ENCODE measurements at regions not wholly inside any gene's neighbourhood (a gene's known extent, or its start where the extent isn't known, plus 50 kb on each side); places are given as distances from the start of the nearest gene placed in this dataset.

DNA sequence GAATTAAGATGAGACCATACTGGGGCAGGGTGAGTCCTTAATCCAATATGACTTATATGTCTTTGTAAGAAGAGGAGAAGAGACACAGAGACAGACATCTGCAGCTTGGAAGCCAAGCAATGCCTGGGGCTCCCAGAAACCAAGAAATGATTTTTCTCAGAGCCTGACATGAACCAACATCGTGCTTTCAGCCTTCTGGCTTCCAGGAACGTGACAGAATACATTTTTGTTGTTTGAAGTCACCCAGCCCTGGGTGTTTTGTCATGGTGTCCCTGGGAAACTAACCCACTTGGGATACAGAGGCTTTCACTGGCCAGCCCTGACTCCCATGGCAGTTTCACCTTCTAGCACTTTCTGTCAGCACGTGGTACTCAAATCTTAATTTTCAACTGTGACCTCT lies 95.3 kb upstream of the SLC10A2 start:
- no peaks in the 10 kb centered on the region for H3K27me3 ChIP-seq (ENCODE audit: insufficient read depth, insufficient read length)
- H3K36me3 ChIP-seq (ENCODE audit: insufficient read depth, insufficient read length, low read length) = no peaks in the 10 kb centered on the region
- no peak overlapping the region for H3K9ac ChIP-seq (ENCODE audit: insufficient read length, low read depth)
- TF ChIP-seq YY1 (IDR thresholded peaks at IDR 0.05; ENCODE audit: insufficient read depth, insufficient read length) = no peak
- no peak for TF ChIP-seq ZNF274 (IDR thresholded peaks at IDR 0.05; ENCODE audit: low read depth, low read length)
- TF ChIP-seq SUZ12 (IDR thresholded peaks at IDR 0.05; ENCODE audit: extremely low read depth, insufficient read depth, insufficient read length) = no peak
- no peak for DNase-seq (ENCODE audit: low read depth, low spot score)
- peaks cover 7% of the 10 kb centered on the region; the same call in 1 of the 2 replicates for H3K9me3 ChIP-seq (ENCODE audit: insufficient read depth, low read length)
- H3K4me3 ChIP-seq (ENCODE audit: insufficient read length, low read depth) = no peak overlapping the region
- H3K4me1 ChIP-seq (ENCODE audit: insufficient read depth, insufficient read length) = no peaks in the 10 kb centered on the region

DNA sequence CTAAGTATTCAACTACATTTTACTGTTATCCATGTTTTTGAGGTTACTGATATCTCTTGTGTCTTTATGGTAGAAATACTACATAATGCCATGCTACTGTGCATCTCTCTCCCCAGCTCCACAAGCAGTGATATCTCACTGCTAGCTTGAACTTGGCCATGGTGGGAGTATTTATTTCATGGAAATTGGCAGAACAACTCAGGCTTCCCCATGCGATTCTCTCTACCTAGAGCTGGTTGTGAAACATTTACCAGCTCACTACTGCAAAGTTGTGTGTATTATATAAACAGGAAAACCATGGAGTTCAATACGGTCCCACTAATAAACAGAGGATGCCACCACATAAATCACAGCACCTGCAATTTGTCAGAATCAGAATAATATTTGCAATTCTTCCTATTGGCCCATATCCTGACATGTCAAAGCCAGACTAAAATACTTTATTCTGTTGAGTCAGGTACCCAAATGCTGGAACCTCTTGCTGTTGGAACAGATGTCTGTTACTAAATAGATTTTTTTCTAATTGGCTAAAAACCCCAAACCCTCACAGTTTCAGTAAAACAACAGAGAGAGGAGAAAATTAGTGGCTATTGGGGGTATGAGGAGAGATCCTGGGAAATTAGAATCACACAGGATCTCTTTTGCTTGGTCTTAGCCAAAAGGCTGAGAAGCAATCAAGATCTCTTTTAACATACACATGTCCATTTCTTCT lies 91.4 kb upstream of the SLC10A2 start:
- H3K36me3 ChIP-seq (ENCODE audit: insufficient read depth, insufficient read length, low read length) = no peaks in the 10 kb centered on the region
- H3K9ac ChIP-seq (ENCODE audit: insufficient read length, low read depth) = no peak overlapping the region
- H3K4me3 ChIP-seq (ENCODE audit: insufficient read length, low read depth) = no peak overlapping the region
- no peak for DNase-seq (ENCODE audit: low read depth, low spot score)
- H3K9me3 ChIP-seq (ENCODE audit: insufficient read depth, low read length) = peaks cover 7% of the 10 kb centered on the region; the same call in 1 of the 2 replicates
- no peaks in the 10 kb centered on the region for H3K4me1 ChIP-seq (ENCODE audit: insufficient read depth, insufficient read length)
- TF ChIP-seq ZNF274 (IDR thresholded peaks at IDR 0.05; ENCODE audit: low read depth, low read length) = no peak
- no peak for TF ChIP-seq SUZ12 (IDR thresholded peaks at IDR 0.05; ENCODE audit: extremely low read depth, insufficient read depth, insufficient read length)
- TF ChIP-seq YY1 (IDR thresholded peaks at IDR 0.05; ENCODE audit: insufficient read depth, insufficient read length) = no peak
- no peaks in the 10 kb centered on the region for H3K27me3 ChIP-seq (ENCODE audit: insufficient read depth, insufficient read length)

DNA sequence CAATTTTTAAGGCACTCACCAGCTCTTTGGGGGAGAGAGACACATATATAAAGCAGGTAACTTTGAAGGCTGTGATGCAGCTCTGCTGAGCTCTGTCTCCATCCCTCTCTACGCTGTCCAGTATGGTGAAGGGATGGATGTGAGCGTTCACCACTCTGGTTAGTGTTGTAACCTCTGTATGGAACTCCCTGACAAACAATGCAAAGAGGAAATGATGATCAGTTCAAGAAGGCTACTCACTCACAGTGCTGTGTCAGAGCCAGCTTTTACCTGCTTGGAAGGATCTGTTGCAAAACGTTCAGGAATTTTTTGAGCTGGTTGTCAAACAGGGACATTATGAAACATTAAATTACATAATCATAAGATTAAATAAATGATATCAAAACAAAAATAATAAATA lies 90.8 kb upstream of the SLC10A2 start:
- Histone ChIP-seq H3K36me3 (ENCODE audit: insufficient read depth, insufficient read length, low read length) (no peaks in the 10 kb centered on the region), H3K4me1 (ENCODE audit: insufficient read depth, insufficient read length) (no peaks in the 10 kb centered on the region), H3K4me3 (ENCODE audit: insufficient read length, low read depth) (no peak overlapping the region), H3K9me3 (ENCODE audit: insufficient read depth, low read length) (peaks cover 2% of the 10 kb centered on the region; the same call in 1 of the 2 replicates), H3K9ac (ENCODE audit: insufficient read length, low read depth) (no peak overlapping the region), H3K27me3 (ENCODE audit: insufficient read depth, insufficient read length) (no peaks in the 10 kb centered on the region)
- no peak for TF ChIP-seq ZNF274 (IDR thresholded peaks at IDR 0.05; ENCODE audit: low read depth, low read length)
- no peak for TF ChIP-seq SUZ12 (IDR thresholded peaks at IDR 0.05; ENCODE audit: extremely low read depth, insufficient read depth, insufficient read length)
- TF ChIP-seq YY1 (IDR thresholded peaks at IDR 0.05; ENCODE audit: insufficient read depth, insufficient read length) = no peak
- no peak for DNase-seq (ENCODE audit: low read depth, low spot score)

DNA sequence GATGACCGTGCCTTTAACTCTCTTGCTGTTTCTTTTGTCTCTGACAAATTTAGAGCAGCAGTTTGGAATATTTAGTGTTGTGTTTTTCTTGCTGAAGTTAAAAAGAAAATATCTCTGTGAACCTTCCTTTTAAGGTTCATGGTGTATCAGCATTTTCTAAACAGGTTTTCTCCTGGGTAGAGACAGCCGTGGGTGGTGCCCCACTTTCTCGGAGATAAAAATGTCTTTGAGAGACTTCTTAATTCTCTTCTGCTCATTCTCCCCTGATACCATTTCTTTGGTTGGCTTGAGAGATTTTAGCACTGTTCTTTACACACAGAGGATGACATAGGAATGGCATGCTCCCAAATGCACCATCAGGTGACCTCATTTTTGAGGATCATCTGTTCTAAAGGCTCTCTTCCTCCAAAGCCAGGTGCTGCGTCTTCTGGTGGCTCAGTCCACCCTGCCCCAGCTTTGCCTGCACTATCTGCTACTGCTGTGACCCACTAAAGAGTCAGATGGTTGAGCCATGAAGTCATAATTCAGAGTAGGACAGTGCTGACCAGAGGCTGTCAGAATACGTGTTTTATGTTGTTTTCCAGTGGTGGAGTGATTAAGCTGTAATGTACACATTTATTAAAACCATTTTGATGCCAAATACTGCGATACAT lies 90.3 kb upstream of the SLC10A2 start:
- Histone ChIP-seq H3K9me3 (ENCODE audit: insufficient read depth, low read length) (no peaks in the 10 kb centered on the region), H3K27me3 (ENCODE audit: insufficient read depth, insufficient read length) (no peaks in the 10 kb centered on the region), H3K36me3 (ENCODE audit: insufficient read depth, insufficient read length, low read length) (no peaks in the 10 kb centered on the region), H3K4me1 (ENCODE audit: insufficient read depth, insufficient read length) (no peaks in the 10 kb centered on the region), H3K4me3 (ENCODE audit: insufficient read length, low read depth) (no peak overlapping the region), H3K9ac (ENCODE audit: insufficient read length, low read depth) (no peak overlapping the region)
- TF ChIP-seq YY1 (IDR thresholded peaks at IDR 0.05; ENCODE audit: insufficient read depth, insufficient read length) = no peak
- TF ChIP-seq ZNF274 (IDR thresholded peaks at IDR 0.05; ENCODE audit: low read depth, low read length) = no peak
- no peak for TF ChIP-seq SUZ12 (IDR thresholded peaks at IDR 0.05; ENCODE audit: extremely low read depth, insufficient read depth, insufficient read length)
- DNase-seq (ENCODE audit: low read depth, low spot score) = no peak

DNA sequence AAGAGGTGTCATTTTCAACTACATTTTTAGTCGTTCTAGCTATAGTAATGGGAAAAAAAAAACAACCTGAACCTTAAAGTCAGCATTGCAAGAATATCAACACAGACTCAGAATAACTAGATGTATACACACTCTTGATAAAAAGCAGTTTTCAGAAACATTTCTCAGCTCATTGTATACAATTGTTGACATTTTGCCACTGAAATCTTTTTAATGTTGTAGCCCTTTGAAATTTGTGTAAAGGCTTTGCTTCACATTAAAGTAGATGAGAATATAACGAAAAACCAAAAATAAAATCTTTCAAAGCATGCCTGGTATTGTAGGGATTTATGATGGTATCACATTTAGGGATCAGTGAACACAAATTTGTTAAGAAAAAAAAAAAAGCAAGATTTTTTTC lies 87.2 kb upstream of the SLC10A2 start:
- no peak overlapping the region for H3K9ac ChIP-seq (ENCODE audit: insufficient read length, low read depth)
- H3K4me3 ChIP-seq (ENCODE audit: insufficient read length, low read depth) = no peak overlapping the region
- no peaks in the 10 kb centered on the region for H3K36me3 ChIP-seq (ENCODE audit: insufficient read depth, insufficient read length, low read length)
- TF ChIP-seq SUZ12 (IDR thresholded peaks at IDR 0.05; ENCODE audit: extremely low read depth, insufficient read depth, insufficient read length) (no peak), YY1 (IDR thresholded peaks at IDR 0.05; ENCODE audit: insufficient read depth, insufficient read length) (no peak), ZNF274 (IDR thresholded peaks at IDR 0.05; ENCODE audit: low read depth, low read length) (no peak)
- H3K9me3 ChIP-seq (ENCODE audit: insufficient read depth, low read length) = no peaks in the 10 kb centered on the region
- DNase-seq (ENCODE audit: low read depth, low spot score) = no peak
- no peaks in the 10 kb centered on the region for H3K27me3 ChIP-seq (ENCODE audit: insufficient read depth, insufficient read length)
- H3K4me1 ChIP-seq (ENCODE audit: insufficient read depth, insufficient read length) = no peaks in the 10 kb centered on the region

DNA sequence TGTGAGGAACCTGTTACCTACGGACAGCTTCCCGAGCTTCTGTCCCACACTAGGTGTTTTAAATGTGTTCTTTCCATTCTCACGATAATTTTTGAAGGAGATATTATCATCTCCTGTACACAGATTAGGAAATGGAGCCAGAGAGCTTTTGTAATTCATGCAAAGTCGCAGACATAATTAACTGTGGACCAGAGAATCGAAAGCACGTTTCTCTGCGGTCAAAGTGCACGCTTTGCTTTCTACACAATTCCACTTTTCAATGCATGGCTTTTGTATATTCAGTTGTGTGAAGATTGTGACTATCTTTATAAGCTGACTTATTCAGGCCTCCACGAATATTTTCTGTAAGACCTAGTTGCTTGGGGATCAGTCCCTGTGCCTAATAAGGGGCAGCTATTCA lies 81.7 kb upstream of the SLC10A2 start:
- H3K4me1 ChIP-seq (ENCODE audit: insufficient read depth, insufficient read length) = no peaks in the 10 kb centered on the region
- H3K4me3 ChIP-seq (ENCODE audit: insufficient read length, low read depth) = no peak overlapping the region
- no peaks in the 10 kb centered on the region for H3K9me3 ChIP-seq (ENCODE audit: insufficient read depth, low read length)
- H3K27me3 ChIP-seq (ENCODE audit: insufficient read depth, insufficient read length) = no peaks in the 10 kb centered on the region
- TF ChIP-seq SUZ12 (IDR thresholded peaks at IDR 0.05; ENCODE audit: extremely low read depth, insufficient read depth, insufficient read length) = no peak
- no peak for TF ChIP-seq YY1 (IDR thresholded peaks at IDR 0.05; ENCODE audit: insufficient read depth, insufficient read length)
- TF ChIP-seq ZNF274 (IDR thresholded peaks at IDR 0.05; ENCODE audit: low read depth, low read length) = no peak
- DNase-seq (ENCODE audit: low read depth, low spot score) = no peak
- H3K9ac ChIP-seq (ENCODE audit: insufficient read length, low read depth) = no peak overlapping the region
- H3K36me3 ChIP-seq (ENCODE audit: insufficient read depth, insufficient read length, low read length) = no peaks in the 10 kb centered on the region

DNA sequence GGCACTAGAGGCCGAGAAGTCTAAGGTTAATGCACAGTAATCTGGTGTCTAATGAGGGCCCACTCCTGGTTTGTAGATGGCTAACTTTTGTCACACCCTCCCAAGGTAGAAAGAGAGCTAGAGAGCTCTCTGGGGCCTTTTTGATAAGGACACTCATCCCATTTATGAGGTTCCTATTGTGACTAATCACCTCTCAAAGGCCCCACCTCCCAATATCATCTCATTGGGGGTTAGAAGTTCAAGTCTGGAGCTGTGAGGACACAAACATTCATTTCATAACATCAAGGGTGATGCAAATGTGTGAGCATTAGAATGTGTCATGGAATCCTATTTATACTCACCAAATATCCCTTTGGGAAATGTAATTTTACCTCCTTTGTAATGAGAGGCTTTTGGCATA lies 79.2 kb upstream of the SLC10A2 start:
- DNase-seq (ENCODE audit: low read depth, low spot score) = no peak

More for the DNA sequence above, 79.2 kb upstream of the SLC10A2 start:
- TF ChIP-seq ZNF274 (IDR thresholded peaks at IDR 0.05; ENCODE audit: low read depth, low read length) = no peak
- Histone ChIP-seq H3K9ac (ENCODE audit: insufficient read length, low read depth) (no peak overlapping the region), H3K4me1 (ENCODE audit: insufficient read depth, insufficient read length) (no peaks in the 10 kb centered on the region), H3K36me3 (ENCODE audit: insufficient read depth, insufficient read length, low read length) (no peaks in the 10 kb centered on the region), H3K4me3 (ENCODE audit: insufficient read length, low read depth) (no peak overlapping the region), H3K9me3 (ENCODE audit: insufficient read depth, low read length) (no peaks in the 10 kb centered on the region), H3K27me3 (ENCODE audit: insufficient read depth, insufficient read length) (no peaks in the 10 kb centered on the region)
